GM23338 (cell line): ENCODE measurements at regions not wholly inside any gene's neighbourhood (a gene's known extent, or its start where the extent isn't known, plus 50 kb on each side); places are given as distances from the start of the nearest gene placed in this dataset.

ENCODE experiments used
- CREB1 ChIP-seq: fragments of 250-450 bp; sonication (Bioruptor Pico); IDR thresholded peaks from 2 replicates; pipeline ENCODE4 v1.5.0; 2020; ENCODE audit warnings: low read depth, mild to moderate bottlenecking, moderate library complexity
- CTCF ChIP-seq, 2 experiments: fragments of 200-600 bp in 1 of 2; sonication (generic) in 1 of 2; conservative IDR thresholded peaks; 2 replicates each; pipeline versions ENCODE4 v1.5.1 to v1.6.1; 2016 to 2017; ENCODE audit warnings: antibody characterized with exemption in 2 of 2, low read depth in 2 of 2, mild to moderate bottlenecking in 2 of 2, moderate library complexity in 1 of 2
- EZH2 ChIP-seq: fragments of 200-600 bp; sonication (generic); IDR thresholded peaks from one replicate; pipeline ENCODE4 v1.8.0; 2017; ENCODE audit warnings: antibody characterized with exemption, mild to moderate bottlenecking, low read depth; ENCODE audit not compliant: unreplicated experiment
- EZH2phosphoT487 ChIP-seq: fragments of 200-600 bp; sonication (generic); IDR thresholded peaks from one replicate; pipeline ENCODE4 v1.8.1; 2018; ENCODE audit warnings: antibody characterized with exemption; ENCODE audit not compliant: unreplicated experiment
- JUNB ChIP-seq: IDR thresholded peaks from one replicate; pipeline ENCODE4 v1.6.1; 2016; ENCODE audit warnings: antibody characterized with exemption; ENCODE audit not compliant: unreplicated experiment
- POLR2AphosphoS5 ChIP-seq: IDR thresholded peaks from 2 replicates; pipeline ENCODE4 v1.6.1; 2016; ENCODE audit warnings: antibody characterized with exemption, low read depth
- REST ChIP-seq: IDR thresholded peaks from one replicate; pipeline ENCODE4 v1.6.1; 2018; ENCODE audit warnings: antibody characterized with exemption; ENCODE audit not compliant: unreplicated experiment
- STAT1 ChIP-seq: IDR thresholded peaks from one replicate; pipeline ENCODE4 v1.6.1; 2016; ENCODE audit warnings: antibody characterized with exemption; ENCODE audit not compliant: unreplicated experiment

- no peak for TF ChIP-seq CTCF (conservative IDR thresholded peaks at IDR 0.05; ENCODE audit: low read depth in 2 of 2)
- TF ChIP-seq POLR2AphosphoS5, result no peak
- TF ChIP-seq JUNB, result no peak
- TF ChIP-seq CREB1 (CRISPR knock-in tag), result no peak
- TF ChIP-seq EZH2phosphoT487, result no peak
- TF ChIP-seq EZH2, result no peak
- TF ChIP-seq REST, result no peak
- no peak for TF ChIP-seq STAT1
These were observed 83.0 kb upstream of the ALG13 start for GRCh38 chrX:111597967-111598366.
